ENCODE measurements at regions not wholly inside any gene's neighbourhood (a gene's known extent, or its start where the extent isn't known, plus 50 kb on each side); places are given as distances from the start of the nearest gene placed in this dataset.

- no peak for TF ChIP-seq FOXA1 (IDR thresholded peaks at IDR 0.05)
- no peak for TF ChIP-seq PKNOX1 (IDR thresholded peaks at IDR 0.05)
- TF ChIP-seq TARDBP (IDR thresholded peaks at IDR 0.05): no peak
- no peak for TF ChIP-seq ELF4 (IDR thresholded peaks at IDR 0.05)
- no peak for TF ChIP-seq SUZ12 (IDR thresholded peaks at IDR 0.05)
- no peak for TF ChIP-seq BHLHE40 (IDR thresholded peaks at IDR 0.05; ENCODE audit: borderline replicate concordance)
- no peak for TF ChIP-seq CTBP1 (IDR thresholded peaks at IDR 0.05; ENCODE audit: borderline replicate concordance)
These were observed 544.7 kb upstream of the PTGER4 start for GRCh38 chr5:40134883-40135520.
